ENCODE measurements at regions not wholly inside any gene's neighbourhood (a gene's known extent, or its start where the extent isn't known, plus 50 kb on each side); places are given as distances from the start of the nearest gene placed in this dataset.

- H3K79me2 ChIP-seq (ENCODE audit: control insufficient read depth, low read length) = no peaks in the 10 kb centered on the region
- no peak for TF ChIP-seq EZH2phosphoT487 (IDR thresholded peaks at IDR 0.05; ENCODE audit: borderline replicate concordance, low read length)
- no peak for TF ChIP-seq CTCF (IDR thresholded peaks at IDR 0.05; ENCODE audit: low read depth, low read length, poor library complexity, severe bottlenecking)
- H3K27me3 ChIP-seq (ENCODE audit: control insufficient read depth, low read length) = no peaks in the 10 kb centered on the region
- H3K4me2 ChIP-seq (ENCODE audit: low read length) = no peak overlapping the region
- no peaks in the 10 kb centered on the region for H3K9me2 ChIP-seq (replicated peaks; ENCODE audit: control insufficient read depth, low read length)
- H3K4me3 ChIP-seq (ENCODE audit: low read length) = no peak overlapping the region
- H3K36me3 ChIP-seq (ENCODE audit: control insufficient read depth, low read length) = no peaks in the 10 kb centered on the region
- H3K4me1 ChIP-seq (ENCODE audit: control insufficient read depth, low read length) = no peaks in the 10 kb centered on the region
- H3K27ac ChIP-seq (ENCODE audit: low read depth, low read length) = no peak overlapping the region
- H4K20me1 ChIP-seq (ENCODE audit: control insufficient read depth, insufficient read depth, low read depth, low read length) = no peaks in the 10 kb centered on the region
- no peaks in the 10 kb centered on the region for H3K9me3 ChIP-seq (ENCODE audit: control insufficient read depth, insufficient read depth, low read length)
- H3F3A ChIP-seq (ENCODE audit: control insufficient read depth, insufficient read depth) = no peaks in the 10 kb centered on the region
These were observed 520.0 kb upstream of the CDH11 start for GRCh38 chr16:65641762-65642289.

GRCh38 chr16:65641049-65641761 is 519.3 kb upstream of the CDH11 start:
- Histone ChIP-seq H4K20me1 (ENCODE audit: control insufficient read depth, insufficient read depth, low read depth, low read length) (no peaks in the 10 kb centered on the region), H3K79me2 (ENCODE audit: control insufficient read depth, low read length) (no peaks in the 10 kb centered on the region), H3K9me3 (ENCODE audit: control insufficient read depth, insufficient read depth, low read length) (no peaks in the 10 kb centered on the region), H3K9me2 (replicated peaks; ENCODE audit: control insufficient read depth, low read length) (no peaks in the 10 kb centered on the region), H3K27me3 (ENCODE audit: control insufficient read depth, low read length) (no peaks in the 10 kb centered on the region), H3K4me3 (ENCODE audit: low read length) (no peak overlapping the region), H3K4me1 (ENCODE audit: control insufficient read depth, low read length) (no peaks in the 10 kb centered on the region), H3F3A (ENCODE audit: control insufficient read depth, insufficient read depth) (no peaks in the 10 kb centered on the region), H3K36me3 (ENCODE audit: control insufficient read depth, low read length) (no peaks in the 10 kb centered on the region), H3K4me2 (ENCODE audit: low read length) (no peak overlapping the region), H3K27ac (ENCODE audit: low read depth, low read length) (no peak overlapping the region)
- no peak for TF ChIP-seq CTCF (IDR thresholded peaks at IDR 0.05; ENCODE audit: low read depth, low read length, poor library complexity, severe bottlenecking)
- no peak for TF ChIP-seq EZH2phosphoT487 (IDR thresholded peaks at IDR 0.05; ENCODE audit: borderline replicate concordance, low read length)

- H4K20me1 ChIP-seq (ENCODE audit: control insufficient read depth, insufficient read depth, low read depth, low read length) = no peaks in the 10 kb centered on the region
- no peaks in the 10 kb centered on the region for H3K27me3 ChIP-seq (ENCODE audit: control insufficient read depth, low read length)
- H3K27ac ChIP-seq (ENCODE audit: low read depth, low read length) = no peak overlapping the region
- no peaks in the 10 kb centered on the region for H3K9me2 ChIP-seq (replicated peaks; ENCODE audit: control insufficient read depth, low read length)
- no peak overlapping the region for H3K4me2 ChIP-seq (ENCODE audit: low read length)
- H3K9me3 ChIP-seq (ENCODE audit: control insufficient read depth, insufficient read depth, low read length) = no peaks in the 10 kb centered on the region
- H3K36me3 ChIP-seq (ENCODE audit: control insufficient read depth, low read length) = no peaks in the 10 kb centered on the region
- H3K79me2 ChIP-seq (ENCODE audit: control insufficient read depth, low read length) = no peaks in the 10 kb centered on the region
- TF ChIP-seq CTCF (IDR thresholded peaks at IDR 0.05; ENCODE audit: low read depth, low read length, poor library complexity, severe bottlenecking) = no peak
- TF ChIP-seq EZH2phosphoT487 (IDR thresholded peaks at IDR 0.05; ENCODE audit: borderline replicate concordance, low read length) = no peak
- H3K4me1 ChIP-seq (ENCODE audit: control insufficient read depth, low read length) = no peaks in the 10 kb centered on the region
- no peaks in the 10 kb centered on the region for H3F3A ChIP-seq (ENCODE audit: control insufficient read depth, insufficient read depth)
- H3K4me3 ChIP-seq (ENCODE audit: low read length) = no peak overlapping the region
These were observed 513.0 kb upstream of the CDH11 start for GRCh38 chr16:65634833-65635232.

All from DOHH2 (cell line).